Activated CD4-positive, alpha-beta T cell treated with anti-CD3 and anti-CD28 coated beads, Interleukin-2, amount 50 U/mL, for 16 hours (primary cell): ENCODE measurements at regions not wholly inside any gene's neighbourhood (a gene's known extent, or its start where the extent isn't known, plus 50 kb on each side); places are given as distances from the start of the nearest gene placed in this dataset.
"Not testable (repeated sequence)": the region's sequence is repeated elsewhere in the genome, so short reads cannot be mapped to it uniquely, and the experiment has no call there.

ENCODE experiments used
- DNase-seq: peaks from one replicate; pipeline ENCODE4 v3.0.0-alpha.2; 2020

- DNase-seq = no peak
Measured at GRCh38 chr1:2953688-2954285, 67.5 kb upstream of the ACTRT2 start.

GRCh38 chr1:2955652-2956051, 65.6 kb upstream of the ACTRT2 start:
- no peak for DNase-seq

GRCh38 chr1:2956576-2956975, 64.7 kb upstream of the ACTRT2 start:
- DNase-seq = no peak

GRCh38 chr1:2957329-2957728, 63.9 kb upstream of the ACTRT2 start:
- no peak for DNase-seq

GRCh38 chr1:2959881-2960280, 61.4 kb upstream of the ACTRT2 start:
- DNase-seq = not testable (repeated sequence)

- no peak for DNase-seq
Measured at GRCh38 chr1:2961081-2961480, 60.2 kb upstream of the ACTRT2 start.

GRCh38 chr1:2961661-2962060, 59.6 kb upstream of the ACTRT2 start:
- no peak for DNase-seq

- no peak for DNase-seq
Measured at GRCh38 chr1:2962061-2962460, 59.2 kb upstream of the ACTRT2 start.

- no peak for DNase-seq
Measured at GRCh38 chr1:2962541-2962940, 58.7 kb upstream of the ACTRT2 start.

GRCh38 chr1:2962946-2963345, 58.3 kb upstream of the ACTRT2 start:
- DNase-seq = no peak

- DNase-seq = no peak
Measured at GRCh38 chr1:2965676-2966075, 55.6 kb upstream of the ACTRT2 start.

- DNase-seq = no peak
Measured at GRCh38 chr1:2966449-2967328, 54.6 kb upstream of the ACTRT2 start.

GRCh38 chr1:2967329-2967725, 53.9 kb upstream of the ACTRT2 start:
- DNase-seq = no peak

- no peak for DNase-seq
Measured at GRCh38 chr1:2967881-2968280, 53.4 kb upstream of the ACTRT2 start.

GRCh38 chr1:2968471-2968881, 52.8 kb upstream of the ACTRT2 start:
- no peak for DNase-seq

- no peak for DNase-seq
Measured at GRCh38 chr1:2969011-2969844, 52.0 kb upstream of the ACTRT2 start.

GRCh38 chr1:2969845-2970291, 51.4 kb upstream of the ACTRT2 start:
- no peak for DNase-seq

GRCh38 chr1:2970311-2971071, 50.8 kb upstream of the ACTRT2 start:
- DNase-seq = no peak

GRCh38 chr1:2971101-2971501, 50.2 kb upstream of the ACTRT2 start:
- no peak for DNase-seq
